Activated CD8-positive, alpha-beta memory T cell treated with anti-CD3 and anti-CD28 coated beads for 48 hours (primary cell): ENCODE measurements at regions not wholly inside any gene's neighbourhood (a gene's known extent, or its start where the extent isn't known, plus 50 kb on each side); places are given as distances from the start of the nearest gene placed in this dataset.

Experiments used
- DNase-seq, 3 experiments: peaks; one replicate each; pipeline ENCODE4 v3.0.0-alpha.2; 2020; ENCODE audit warnings: low read depth in 2 of 3, low spot score in 2 of 3

DNA sequence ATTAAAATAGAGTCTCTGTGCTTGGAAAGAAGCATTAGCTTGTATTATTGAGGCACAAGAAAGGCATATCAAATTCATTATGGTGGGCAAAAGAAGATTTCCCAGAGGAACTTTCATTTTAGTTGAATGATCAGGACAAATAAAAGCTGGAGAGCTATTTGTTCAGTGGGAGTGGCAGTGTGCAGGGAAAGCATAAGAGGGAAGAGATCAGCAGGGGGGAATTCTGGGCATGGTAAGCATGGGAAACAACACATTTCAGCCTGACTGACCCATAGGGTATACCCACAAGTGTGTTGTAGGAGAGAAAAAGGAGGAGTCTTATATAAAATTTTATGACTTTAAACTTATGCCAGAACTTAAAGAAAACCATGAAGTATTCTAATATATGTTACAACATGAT lies 167.7 kb upstream of the RASA1 start:
- DNase-seq = no peak

- no peak for DNase-seq
Observed at GRCh38 chr5:87101321-87101720, 166.4 kb upstream of the RASA1 start.

GRCh38 chr5:87102841-87103240 lies 164.8 kb upstream of the RASA1 start:
- DNase-seq = no peak

GRCh38 chr5:87103616-87104287 lies 163.9 kb upstream of the RASA1 start:
- DNase-seq = no peak

- DNase-seq = no peak
Observed at GRCh38 chr5:87105577-87105976, 162.1 kb upstream of the RASA1 start.

GRCh38 chr5:87109746-87110145 lies 157.9 kb upstream of the RASA1 start:
- DNase-seq = no peak

DNA sequence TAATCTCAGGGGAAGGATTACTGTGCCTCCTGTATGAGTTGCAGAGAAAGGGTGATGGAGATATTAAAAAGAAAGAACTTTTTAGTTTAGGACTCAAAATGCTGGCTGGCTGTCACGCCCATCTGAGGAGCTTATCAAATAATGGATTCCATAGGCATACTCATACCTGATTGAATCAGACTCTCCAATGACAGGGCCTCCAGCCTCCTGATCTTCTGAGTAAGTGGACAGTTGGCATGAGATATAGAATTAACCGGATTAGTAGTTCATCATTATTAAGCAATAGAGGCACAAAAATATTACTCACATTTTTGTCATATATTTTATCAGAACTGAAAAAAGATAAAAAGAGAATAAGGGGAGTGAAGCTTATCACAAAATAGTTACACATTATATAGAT lies 157.0 kb upstream of the RASA1 start:
- DNase-seq = no peak

GRCh38 chr5:87113861-87114260 lies 153.8 kb upstream of the RASA1 start:
- no peak for DNase-seq

DNA sequence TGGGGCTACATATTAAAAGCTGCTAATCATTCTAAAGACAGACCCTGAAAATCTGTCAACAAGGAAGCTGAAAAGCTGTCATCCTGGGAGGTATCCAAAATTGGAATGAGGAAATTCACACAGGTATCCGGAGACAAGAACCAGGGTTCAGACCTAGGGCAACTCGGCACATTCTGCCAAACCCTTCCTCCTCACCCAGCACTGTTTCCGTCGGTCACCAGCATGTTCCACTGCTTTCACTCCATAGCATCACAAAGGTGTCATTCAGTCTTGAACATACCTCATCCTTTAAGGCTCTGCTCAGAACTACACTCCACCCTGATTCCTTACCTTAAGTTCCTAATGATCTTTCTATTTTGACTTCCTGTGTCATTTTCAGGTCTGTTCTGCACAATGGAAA lies 153.1 kb upstream of the RASA1 start:
- no peak for DNase-seq

GRCh38 chr5:87115839-87116364 lies 151.8 kb upstream of the RASA1 start:
- no peak for DNase-seq

DNA sequence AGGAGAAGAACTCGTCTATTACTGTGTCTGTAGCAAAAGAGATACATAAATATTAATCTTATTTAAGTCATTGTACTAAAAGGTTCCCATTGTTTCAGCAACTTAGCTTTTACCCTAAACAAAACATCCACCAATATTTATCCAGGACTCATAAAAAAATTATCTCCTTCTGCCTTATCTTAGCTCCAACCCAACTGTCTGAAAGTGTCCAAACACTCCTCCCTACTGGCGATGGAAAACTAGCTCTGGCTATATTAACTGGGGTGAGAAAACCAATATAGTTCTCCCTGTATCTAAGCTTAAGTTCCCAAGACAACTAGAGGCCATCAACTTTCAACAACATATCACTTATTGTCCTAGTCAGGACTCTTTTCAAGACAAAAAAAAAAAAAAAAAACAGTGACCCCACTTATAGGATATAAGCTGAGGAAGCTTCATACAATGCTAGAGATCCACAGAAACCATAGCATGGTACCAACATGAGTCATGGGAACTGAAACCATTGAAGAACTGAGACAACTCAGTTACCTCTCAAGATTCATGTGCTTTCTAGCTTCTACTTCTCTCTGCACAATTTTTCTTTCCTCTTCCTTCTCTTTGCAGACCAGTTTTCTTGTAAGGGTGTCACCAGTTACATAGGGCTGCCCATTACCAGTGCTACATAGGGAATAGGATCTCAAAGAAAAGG lies 150.7 kb upstream of the RASA1 start:
- DNase-seq = no peak

DNA sequence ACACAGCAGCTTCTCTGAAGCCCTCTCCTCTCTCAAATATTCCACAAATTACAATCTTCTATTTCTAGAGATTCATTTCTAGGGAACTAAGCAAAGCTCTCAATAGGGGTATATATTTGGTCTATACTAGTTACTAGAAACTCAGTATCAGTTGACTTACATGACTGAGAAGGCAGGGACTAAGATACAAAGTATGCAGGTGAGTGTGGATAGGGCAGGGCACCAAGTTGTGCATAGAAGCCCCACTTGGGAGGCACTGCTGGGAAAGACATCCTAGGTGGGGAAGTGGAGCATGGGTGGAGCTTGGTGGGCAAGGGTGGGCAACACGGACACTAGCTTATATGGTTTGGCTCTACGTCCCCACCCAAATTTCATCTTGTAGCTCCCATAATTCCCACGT lies 148.1 kb upstream of the RASA1 start:
- no peak for DNase-seq

- DNase-seq = no peak
Observed at GRCh38 chr5:87120518-87121303, 147.0 kb upstream of the RASA1 start.

- DNase-seq = no peak
Observed at GRCh38 chr5:87121304-87122150, 146.2 kb upstream of the RASA1 start.

DNA sequence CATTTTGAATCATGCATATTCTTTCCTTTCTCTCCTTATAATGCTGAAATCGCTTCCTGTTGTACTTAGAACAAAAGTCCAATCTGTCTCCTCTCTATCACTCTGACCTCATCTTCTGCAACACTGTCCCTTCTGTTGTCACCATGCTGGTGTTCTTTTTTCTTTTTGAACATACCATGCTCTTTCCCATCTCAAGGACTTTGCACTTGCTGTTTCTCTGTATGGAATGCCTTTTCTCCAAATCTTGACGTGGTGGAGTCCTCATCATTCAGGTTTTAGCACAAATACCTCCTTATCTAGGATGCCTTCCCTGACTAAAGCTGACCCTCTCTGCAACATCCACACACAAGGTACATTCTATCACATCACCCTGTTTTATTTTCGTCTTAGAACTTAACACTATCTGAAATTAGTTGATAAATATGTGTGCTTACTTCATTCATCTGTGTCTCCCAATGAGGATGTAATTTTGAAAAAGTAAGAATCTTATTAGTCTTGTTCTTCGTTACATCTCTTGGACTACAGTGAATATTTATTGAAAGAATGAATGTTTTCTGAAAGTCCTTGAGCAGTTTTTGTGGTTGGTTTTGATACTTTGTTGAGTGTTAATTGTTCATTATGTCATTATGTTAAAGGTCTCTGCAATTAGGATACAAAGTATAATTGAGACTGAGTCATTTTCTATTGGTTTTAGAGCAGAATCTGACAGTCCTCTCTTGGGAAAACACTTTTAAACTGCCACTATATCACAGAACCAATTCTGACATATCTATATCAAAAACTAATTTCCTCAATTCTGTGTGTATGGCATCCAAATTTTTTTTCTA lies 145.3 kb upstream of the RASA1 start:
- DNase-seq = no peak

DNA sequence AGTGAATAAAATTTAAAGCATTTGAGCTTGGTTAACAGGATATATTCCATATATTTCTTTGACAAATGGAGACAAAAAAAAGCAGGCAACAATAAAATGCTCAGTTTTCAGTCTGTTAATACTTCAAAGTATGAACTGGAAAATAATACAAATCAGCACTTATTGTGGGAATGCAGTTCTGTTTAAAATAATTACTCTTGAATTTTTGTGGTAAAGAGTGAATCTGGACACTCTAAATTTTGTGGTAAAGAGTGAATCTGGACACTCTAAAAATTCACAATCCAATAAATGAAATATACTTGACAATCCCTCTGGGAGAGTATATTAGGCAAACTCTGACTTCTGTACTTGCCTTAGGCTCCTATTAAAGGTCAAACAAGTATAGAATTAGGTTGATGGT lies 141.9 kb upstream of the RASA1 start:
- DNase-seq = no peak

GRCh38 chr5:87126869-87127268 lies 140.8 kb upstream of the RASA1 start:
- DNase-seq = no peak

- no peak for DNase-seq
Observed at GRCh38 chr5:87127426-87127825, 140.3 kb upstream of the RASA1 start.

- no peak for DNase-seq
Observed at GRCh38 chr5:87127956-87128687, 139.6 kb upstream of the RASA1 start.

- DNase-seq = no peak
Observed at GRCh38 chr5:87129046-87129445, 138.6 kb upstream of the RASA1 start.
